GM19035 (cell line): ENCODE measurements at regions not wholly inside any gene's neighbourhood (a gene's known extent, or its start where the extent isn't known, plus 50 kb on each side); places are given as distances from the start of the nearest gene placed in this dataset.

Source experiments
- ATAC-seq: cut with Tn5 transposase; IDR thresholded peaks from one replicate; pipeline ENCODE4 v1.9.1; 2021; ENCODE audit not compliant: unreplicated experiment

GRCh38 chr12:65653321-65653720, 171.0 kb upstream of the HMGA2 start:
- no peak for ATAC-seq

- no peak for ATAC-seq
Observed at GRCh38 chr12:65653946-65654629, 170.2 kb upstream of the HMGA2 start.

GRCh38 chr12:65655074-65655493, 169.2 kb upstream of the HMGA2 start:
- ATAC-seq: no peak

GRCh38 chr12:65656156-65656882, 168.0 kb upstream of the HMGA2 start:
- ATAC-seq: no peak

GRCh38 chr12:65656891-65657351, 167.4 kb upstream of the HMGA2 start:
- no peak for ATAC-seq

GRCh38 chr12:65657635-65658034, 166.6 kb upstream of the HMGA2 start:
- ATAC-seq: no peak

- ATAC-seq: no peak
Observed at GRCh38 chr12:65658360-65658759, 165.9 kb upstream of the HMGA2 start.

GRCh38 chr12:65659681-65660080, 164.6 kb upstream of the HMGA2 start:
- no peak for ATAC-seq

- ATAC-seq: no peak
Observed at GRCh38 chr12:65660096-65660495, 164.2 kb upstream of the HMGA2 start.

- no peak for ATAC-seq
Observed at GRCh38 chr12:65660836-65661235, 163.4 kb upstream of the HMGA2 start.

- ATAC-seq: no peak
Observed at GRCh38 chr12:65662590-65662989, 161.7 kb upstream of the HMGA2 start.

GRCh38 chr12:65663097-65663496, 161.2 kb upstream of the HMGA2 start:
- ATAC-seq: no peak

- no peak for ATAC-seq
Observed at GRCh38 chr12:65663648-65664047, 160.6 kb upstream of the HMGA2 start.

GRCh38 chr12:65664715-65665250, 159.5 kb upstream of the HMGA2 start:
- no peak for ATAC-seq

- no peak for ATAC-seq
Observed at GRCh38 chr12:65665817-65666216, 158.5 kb upstream of the HMGA2 start.

GRCh38 chr12:65666876-65667275, 157.4 kb upstream of the HMGA2 start:
- no peak for ATAC-seq

GRCh38 chr12:65667932-65668331, 156.4 kb upstream of the HMGA2 start:
- no peak for ATAC-seq

- ATAC-seq: no peak
Observed at GRCh38 chr12:65668981-65669695, 155.1 kb upstream of the HMGA2 start.

GRCh38 chr12:65670775-65671174, 153.5 kb upstream of the HMGA2 start:
- ATAC-seq: no peak

GRCh38 chr12:65672441-65672840, 151.8 kb upstream of the HMGA2 start:
- no peak for ATAC-seq

- ATAC-seq: no peak
Observed at GRCh38 chr12:65673156-65673690, 151.1 kb upstream of the HMGA2 start.
